GOT3 (cell line): ENCODE measurements at regions not wholly inside any gene's neighbourhood (a gene's known extent, or its start where the extent isn't known, plus 50 kb on each side); places are given as distances from the start of the nearest gene placed in this dataset.
"Not testable (repeated sequence)": the region's sequence is repeated elsewhere in the genome, so short reads cannot be mapped to it uniquely, and the experiment has no call there.

ENCODE experiments used
- DNase-seq: peaks from one replicate; lab custom pipeline; 2025; ENCODE audit warnings: mixed read lengths; lab: John Stamatoyannopoulos, UW

DNA sequence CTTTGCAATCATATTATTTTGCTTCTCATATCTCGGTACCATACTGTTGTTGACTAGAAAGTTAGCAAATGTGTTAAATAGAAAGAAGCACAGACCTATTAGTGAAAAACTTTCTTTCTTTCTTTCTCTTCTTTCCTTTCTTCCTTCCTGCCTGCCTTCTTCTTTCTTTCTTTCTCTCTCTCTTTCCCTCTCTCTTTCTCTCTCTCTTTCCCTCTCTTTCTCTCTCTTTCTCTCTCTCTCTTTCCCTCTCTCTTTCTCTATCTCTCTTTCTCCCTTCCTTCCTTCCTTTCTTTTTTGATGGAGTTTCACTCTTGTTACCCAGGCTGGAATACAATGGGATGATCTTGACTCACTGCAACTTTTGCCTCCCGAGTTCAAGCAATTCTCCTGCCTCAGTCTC lies 1160.6 kb downstream of the GATA3 start:
- DNase-seq = no peak

DNA sequence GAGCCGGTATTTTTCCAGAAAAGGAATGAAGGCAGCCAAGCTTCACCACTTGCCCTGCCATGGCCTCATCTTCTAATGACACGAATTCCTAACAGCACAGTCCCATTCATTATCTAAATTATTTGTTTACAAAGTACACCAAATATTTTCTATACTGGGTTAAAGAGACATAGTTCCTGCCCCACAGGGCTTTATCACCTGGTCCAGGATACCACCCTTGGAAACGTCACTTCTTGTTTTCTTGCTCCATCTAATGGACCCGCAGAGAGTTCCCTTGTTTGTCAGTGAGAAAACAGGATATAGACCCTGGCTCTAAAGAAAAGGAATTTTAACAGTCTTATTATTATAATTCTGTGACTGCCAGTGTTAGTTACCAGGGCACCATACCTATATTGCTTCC lies 1165.4 kb downstream of the GATA3 start:
- no peak for DNase-seq

DNA sequence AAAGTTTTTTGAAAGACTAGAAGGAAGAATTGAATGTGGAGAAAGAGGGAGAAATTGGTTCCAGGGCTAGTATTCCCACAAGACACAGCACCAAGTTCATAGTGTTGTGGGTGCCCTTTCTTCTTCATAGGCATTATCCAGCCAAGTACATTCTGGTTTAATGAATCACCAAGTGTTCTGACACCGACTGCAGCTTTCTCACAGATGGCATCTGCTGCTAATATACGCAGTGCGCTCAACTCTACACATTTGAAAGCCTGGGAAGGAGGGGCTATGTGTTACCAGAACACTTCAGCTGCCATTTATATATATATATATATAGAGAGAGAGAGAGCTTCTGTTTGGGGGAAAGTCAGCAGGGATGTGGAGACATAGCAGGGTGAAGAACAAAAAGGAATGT lies 1168.4 kb downstream of the GATA3 start:
- DNase-seq = no peak

DNA sequence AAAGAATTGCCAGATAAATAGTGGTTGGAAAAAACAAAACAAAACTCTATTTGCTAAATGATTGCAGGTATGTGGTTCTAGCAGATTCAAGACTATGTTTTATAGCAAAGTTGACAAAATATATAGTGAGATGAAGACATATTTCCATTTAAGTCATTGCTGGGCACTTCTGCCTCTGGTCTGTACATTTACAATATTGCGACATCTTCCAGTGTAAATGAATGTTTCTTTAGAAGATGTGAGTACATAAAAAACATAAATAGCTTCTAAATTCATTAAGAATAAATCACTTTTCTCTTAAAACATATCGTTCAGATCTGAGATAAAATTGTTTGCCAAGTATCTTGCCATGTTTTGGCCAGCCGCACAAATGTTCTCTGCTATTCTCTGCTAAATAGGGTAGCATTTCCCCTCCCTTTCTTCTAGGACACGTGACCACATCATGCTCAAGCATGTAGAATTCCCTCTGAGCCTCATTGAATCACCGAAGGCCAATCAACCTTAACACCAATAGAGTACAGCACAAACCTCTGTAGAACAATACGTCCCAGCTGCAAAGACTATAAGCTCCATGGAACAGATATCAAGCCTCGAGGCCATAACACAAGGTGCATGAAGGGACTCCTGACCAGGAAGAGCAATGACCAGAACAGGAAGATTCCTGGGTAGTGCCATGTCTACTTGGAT lies 1173.3 kb downstream of the GATA3 start:
- no peak for DNase-seq

DNA sequence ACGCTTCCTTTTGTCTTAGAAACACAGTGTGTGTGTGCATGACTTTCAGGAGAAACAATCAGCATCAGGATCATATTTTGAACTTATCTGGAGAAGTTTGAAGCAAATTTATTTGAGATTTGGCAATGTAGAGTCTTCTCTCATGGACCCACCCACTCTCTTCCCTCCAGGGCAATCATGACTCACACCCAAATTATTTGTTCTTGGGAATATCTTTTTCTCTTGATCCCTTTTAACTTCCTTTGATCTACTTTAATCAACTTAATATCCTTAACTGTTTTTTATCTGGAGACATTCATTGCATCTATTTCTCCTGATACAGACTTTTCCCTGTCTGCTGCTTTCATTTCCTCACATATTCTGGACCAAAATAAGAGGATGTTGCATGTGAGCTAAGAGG lies 1174.3 kb downstream of the GATA3 start:
- no peak for DNase-seq

DNA sequence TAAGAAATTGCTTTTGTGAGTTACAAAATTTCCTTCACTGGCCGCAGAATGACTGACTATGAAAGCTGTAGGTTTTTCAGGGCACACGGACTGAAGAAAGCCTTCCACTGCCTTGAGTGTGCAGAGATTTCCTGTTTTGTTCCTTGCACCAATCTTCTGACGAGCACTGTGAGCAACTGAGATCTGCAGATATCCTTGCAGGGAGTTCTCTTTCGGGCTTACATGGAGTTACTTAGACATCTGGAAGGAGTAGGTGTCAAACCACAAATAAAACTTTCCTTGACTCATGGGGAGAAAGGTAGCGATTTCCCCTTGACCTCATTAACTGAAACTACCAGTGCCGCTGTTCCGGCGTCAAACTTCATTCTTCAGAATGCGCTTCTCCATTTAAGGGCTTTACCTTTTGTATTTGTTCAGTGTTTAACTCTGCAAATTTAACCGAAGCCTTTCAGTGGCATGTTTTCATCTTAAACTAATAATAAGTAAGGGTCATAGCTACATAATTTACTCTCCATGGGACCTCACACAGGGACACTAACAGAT lies 1175.3 kb downstream of the GATA3 start:
- no peak for DNase-seq

DNA sequence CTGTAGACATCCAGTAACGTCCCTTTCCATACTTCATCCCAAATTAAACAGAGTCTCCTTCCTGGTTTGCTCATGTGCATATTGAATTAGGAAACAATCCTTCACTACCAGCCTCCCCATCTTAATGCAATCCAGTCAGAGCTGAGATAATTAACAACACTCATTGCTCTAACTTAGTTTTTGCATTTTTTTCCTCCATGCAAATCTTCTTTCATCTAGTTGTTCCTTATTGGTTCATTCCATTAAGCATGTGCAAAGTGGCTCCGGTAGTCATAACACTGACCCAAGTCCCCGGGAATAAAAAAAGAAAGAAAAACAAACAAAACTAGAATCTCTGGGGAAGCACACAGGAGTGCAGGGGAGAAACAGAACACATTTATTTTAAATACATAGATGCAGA lies 1176.1 kb downstream of the GATA3 start:
- no peak for DNase-seq

DNA sequence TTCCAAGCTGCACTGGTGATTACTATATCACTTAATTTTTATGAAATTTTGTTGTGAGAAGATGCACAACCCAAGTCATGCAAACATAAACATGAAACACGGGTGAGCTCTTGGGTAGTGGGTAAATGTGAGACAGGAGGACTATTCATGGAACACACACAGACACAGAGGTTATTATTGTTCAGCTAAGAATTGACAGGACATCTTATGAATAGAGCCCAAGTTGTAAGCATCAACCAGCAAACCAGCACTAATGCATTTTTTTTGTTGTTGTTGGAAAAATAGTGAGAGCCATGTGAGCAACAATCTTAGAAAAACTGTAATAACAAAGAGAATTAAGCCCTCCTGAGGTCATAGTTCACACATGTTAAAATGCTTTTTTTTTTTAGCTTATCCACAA lies 1179.7 kb downstream of the GATA3 start:
- no peak for DNase-seq

DNA sequence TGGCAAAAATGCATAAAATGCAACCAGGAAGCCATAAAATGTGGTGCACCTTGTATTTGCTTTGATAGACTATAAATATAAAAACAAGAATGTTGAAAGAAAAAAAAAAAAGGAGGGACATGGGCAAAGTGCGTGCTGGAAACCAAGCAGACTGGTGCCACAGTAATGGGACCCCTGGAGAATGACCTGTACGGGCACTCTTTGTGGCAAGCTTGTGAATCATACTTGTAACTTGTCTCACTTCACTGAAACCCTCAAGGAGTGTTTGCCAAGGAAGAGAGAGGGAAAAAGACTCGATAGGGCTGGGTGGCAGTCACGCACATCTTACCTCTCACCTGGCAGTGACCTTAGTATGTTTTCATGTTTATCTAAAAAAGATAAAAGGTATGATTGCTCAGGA lies 1183.6 kb downstream of the GATA3 start:
- no peak for DNase-seq

DNA sequence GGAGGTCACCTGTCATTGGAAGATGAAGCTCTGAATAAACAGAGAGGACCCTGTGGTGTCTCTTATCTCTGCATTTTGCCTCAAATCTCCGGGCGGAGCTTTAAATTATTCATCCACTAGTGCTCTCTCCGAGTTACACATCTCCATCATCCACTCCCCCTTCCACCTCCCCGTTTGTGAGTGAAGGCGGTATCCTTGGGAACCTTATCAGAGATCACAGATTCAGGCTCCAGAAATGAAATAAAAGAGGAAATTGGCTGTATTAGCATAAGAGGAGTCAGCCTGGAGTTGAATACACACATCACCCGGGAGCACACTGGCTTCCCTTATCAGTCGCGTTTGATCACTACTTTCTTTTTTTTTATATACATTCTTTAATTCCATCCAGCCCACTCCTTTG lies 1184.8 kb downstream of the GATA3 start:
- no peak for DNase-seq

DNA sequence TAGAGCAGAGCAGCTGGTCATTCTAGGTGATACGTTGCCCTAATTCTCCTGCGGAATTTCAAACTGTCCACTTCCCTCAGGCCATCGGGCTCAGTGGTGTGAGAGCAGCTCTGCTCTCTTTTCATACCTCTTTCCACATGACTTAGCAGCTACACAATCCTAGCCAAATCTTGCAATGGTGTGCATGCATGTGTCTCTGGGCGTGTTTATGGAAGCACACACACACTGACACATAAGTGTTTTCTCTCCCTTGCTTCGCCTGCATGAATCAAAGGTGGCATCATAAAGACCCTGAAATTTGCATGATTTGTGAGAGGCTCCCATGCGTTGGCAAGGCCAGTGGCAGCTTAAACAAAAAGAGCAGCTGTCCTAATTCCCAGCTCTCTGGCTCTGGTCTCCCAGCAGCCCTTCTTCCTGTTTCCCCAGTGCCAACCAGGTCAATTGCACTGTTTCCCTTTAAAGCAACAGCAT lies 1189.5 kb downstream of the GATA3 start:
- DNase-seq = no peak

DNA sequence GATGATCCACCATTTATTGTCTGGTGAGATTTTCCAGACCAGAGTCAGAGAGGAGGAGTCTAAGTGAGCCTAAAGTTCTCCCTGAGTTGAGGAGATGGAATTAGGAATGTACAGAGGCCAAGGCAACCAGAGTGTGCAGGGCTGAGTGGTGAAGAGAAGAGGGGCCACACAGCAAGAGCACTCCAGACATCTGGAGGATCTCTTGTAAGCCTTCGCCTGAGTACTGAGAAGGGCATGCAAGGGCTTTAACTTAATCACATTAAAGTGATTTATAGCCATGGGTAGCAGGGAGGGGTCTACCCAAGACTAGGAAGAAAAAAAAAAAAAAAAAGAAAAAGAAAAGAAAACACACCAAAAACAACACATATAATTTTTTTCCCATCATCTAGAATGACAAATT lies 1190.4 kb downstream of the GATA3 start:
- DNase-seq = no peak

DNA sequence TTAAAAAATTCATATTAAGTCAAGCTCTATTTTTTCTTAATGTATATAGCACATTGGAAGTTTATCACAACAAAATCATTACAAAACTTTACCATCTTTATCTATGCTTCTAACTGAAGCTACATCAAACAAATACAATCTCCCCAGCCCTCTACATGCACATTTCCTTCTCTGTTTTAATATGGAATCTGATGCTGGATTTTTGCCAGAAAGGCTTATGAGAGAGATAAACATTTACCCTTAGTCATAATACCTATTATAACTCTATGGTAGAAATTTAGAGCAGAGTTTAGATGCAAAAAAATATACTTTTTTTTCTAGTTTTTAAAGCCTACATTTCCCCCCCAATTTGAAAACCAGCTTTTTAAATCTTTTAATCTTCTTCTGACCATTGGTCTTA lies 1198.6 kb downstream of the GATA3 start:
- no peak for DNase-seq

DNA sequence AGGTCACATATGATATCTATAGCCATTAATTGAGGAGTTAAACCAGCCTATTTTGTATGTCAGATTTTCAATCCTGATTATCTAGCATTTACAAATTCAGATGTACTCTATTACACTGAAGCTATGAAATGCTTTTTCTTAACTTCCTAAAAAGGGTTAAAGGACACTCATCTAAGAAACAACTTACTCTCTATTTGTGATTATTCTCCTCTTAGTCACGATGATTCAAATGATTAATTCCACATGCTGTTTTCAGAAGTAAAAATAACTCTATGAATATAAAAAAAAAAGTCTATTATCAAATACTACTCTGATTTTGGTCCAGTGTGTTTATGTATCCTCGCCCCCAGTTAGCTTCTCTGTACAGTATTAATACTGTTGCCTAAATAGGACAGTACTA lies 1199.9 kb downstream of the GATA3 start:
- no peak for DNase-seq

DNA sequence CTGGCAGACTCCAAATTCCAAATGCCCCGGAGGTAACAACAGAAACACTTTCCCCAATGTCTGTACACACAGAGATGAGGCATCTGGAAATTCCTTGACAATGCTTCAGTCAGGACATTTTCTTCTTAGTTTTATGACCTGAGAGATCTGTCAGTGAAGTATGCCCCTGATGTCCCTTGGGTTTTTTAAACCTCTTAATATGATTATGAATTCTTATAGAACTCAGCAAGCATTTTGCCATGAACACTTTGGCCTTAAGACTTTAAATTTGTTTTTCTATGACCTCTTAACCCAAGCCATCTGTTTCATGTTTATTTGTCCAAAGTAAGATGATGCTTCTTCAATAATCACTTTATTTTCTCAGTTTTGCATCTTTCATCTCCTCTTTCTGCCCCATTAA lies 1206.2 kb downstream of the GATA3 start:
- no peak for DNase-seq

DNA sequence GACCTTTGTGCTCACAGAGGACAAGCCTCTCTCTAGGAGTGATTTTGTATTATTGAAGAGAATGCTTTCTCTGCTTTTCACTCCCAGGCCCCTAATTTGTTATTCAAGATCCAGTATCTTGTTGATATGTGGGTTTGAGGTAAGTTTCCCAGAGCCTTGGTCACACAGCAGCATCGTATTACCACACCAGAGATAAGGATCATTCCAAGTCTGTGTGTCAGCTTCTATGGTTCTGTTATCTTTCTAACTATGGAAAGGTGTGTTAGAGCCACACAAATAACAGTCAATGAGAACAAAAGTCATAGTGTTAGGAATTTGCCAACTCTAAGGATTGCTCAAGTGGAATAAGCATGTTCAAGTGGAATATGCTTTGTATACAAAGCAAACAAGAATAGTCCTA lies 1208.3 kb downstream of the GATA3 start:
- no peak for DNase-seq

DNA sequence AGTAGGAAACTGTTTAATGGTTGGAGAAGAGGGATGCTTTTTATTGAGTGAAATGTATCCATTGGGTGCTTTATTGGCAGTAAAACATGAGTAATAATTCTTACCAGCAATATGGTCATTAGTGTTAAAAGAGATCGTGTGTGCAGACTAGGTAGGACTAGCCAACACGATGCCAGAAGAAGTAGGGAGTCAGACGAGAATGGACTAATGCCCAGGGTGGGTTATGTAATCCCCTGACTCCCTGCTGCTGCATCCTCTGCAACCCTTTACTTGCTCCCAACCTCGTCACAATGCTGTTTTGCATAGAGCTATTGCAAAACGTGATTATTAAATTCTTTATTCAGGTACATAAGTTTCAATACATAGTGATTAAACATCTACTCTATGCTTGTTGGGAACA lies 1213.7 kb downstream of the GATA3 start:
- no peak for DNase-seq

DNA sequence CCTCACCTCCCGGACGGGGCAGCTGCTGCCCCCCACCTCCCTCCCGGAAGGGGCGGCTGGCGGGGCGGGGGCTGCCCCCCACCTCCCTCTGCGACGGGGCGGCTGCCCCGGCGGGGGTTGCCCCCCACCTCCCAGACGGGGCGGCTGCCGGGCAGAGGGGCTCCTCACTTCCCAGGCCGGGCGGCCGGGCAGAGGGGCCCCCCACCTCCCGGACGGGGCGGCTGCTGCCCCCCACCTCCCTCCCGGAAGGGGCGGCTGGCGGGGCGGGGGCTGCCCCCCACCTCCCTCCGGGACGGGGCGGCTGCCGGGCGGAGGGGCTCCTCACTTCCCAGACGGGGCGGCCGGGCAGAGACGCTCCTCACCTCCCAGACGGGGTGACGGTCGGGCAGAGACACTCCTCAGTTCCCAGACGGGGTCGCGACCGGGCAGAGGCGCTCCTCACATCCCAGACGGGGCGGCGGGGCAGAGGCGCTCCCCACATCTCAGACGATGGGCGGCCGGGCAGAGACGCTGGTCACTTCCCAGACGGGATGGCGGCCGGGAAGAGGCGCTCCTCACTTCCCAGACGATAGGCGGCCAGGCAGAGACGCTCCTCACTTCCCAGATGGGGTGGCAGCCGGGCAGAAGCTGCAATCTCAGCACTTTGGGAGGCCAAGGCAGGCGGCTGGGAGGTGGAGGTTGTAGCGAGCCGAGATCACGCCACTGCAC lies 1218.8 kb downstream of the GATA3 start:
- not testable (repeated sequence) for DNase-seq

DNA sequence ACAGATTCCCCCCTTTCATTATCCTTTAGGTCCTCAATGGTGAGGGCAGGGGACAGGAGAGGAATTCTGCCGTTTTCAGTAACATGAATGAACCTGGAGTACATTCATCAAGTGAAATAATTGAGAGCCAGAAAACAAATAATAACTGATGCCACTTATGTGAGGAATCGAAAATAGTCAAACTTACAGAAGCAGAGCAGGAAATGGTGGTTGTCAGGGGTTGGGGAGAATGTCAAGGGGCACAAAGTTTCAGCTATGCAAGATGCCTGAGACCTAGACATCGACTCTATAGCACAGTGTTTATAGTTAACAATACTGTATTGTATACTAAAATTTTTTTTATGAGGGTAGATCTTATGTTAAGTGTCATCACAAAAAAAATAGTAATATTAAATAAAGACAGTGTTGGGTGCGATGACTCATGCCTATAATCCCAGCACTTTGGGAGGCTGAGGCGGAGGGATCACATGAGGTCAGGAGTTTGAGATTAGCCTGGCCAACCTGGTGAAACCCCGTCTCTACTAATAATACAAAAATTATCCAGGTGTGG lies 1219.8 kb downstream of the GATA3 start:
- no peak for DNase-seq

DNA sequence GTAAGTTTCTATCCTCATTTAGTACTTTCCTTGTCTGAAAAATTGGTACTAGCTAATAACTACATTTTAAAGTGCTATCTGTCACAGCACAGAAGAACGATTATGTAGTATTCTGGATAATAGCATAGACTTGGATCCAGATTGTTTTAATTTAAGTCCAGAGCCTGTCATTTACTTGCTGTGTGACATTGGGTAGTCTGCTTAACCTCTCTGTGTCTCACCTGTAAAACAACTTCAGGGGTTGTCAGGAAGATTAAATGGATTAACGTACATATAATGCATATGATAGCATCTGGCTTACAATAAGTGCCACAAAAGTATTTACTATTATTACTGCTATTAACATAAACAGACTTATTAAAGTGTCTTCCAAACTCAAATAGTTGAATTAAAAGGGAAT lies 1221.4 kb downstream of the GATA3 start:
- no peak for DNase-seq

DNA sequence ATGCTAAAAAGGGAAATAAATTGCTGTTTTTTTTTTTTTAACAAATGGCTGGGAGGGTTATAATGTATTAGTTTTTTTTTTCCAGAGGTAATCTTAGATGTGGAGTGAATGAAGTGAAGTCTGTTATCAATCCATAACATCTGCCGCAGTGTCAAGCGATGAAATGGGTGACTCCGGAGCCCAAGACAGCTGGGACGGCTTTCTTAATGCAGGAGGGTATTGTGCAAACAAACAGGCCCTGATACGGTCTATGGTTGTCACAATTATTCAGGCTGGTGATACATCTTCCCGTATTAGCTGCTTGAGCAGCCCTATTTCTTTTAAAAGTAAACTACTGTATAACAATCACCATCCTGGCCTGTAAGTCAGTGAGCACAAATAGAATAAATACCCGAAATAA lies 1231.2 kb downstream of the GATA3 start:
- no peak for DNase-seq

DNA sequence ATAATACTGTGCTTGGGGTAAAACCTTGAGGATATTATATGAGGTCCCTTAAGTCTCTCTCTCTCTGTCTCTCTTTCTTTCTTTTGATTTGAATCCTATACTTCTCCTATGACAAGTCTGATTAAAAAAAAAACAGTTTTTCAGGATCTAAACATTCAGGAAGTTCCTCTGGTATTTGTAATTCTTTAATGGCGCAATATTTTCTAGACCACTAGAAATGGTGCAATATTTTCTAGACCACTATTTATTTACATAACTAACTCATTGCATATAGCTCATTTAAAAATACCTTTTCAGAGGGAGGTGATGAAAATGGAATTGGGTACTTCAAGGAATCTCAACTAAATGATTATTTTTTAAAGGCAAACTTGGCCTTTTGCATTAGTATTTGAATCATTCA lies 1235.3 kb downstream of the GATA3 start:
- no peak for DNase-seq

DNA sequence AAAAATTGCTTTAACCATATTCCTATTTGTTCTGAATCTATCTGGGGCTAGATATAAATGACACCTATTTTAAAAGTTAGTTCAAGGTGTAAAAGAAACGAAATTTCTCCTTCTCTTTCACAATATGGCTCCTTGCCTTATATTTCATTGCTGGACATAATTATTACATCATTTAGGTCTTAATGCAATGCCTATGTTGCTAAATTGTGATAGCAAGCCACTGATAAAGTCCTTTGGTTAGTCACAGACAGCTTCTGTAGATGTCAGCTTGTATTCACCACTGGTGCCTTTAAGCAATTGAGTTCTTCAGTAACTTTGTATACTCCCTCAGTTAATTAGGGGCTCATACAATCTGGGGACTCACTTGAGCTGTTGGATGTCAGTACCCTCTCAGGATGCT lies 1236.6 kb downstream of the GATA3 start:
- no peak for DNase-seq
